ACC112 (cell line): ENCODE measurements at regions not wholly inside any gene's neighbourhood (a gene's known extent, or its start where the extent isn't known, plus 50 kb on each side); places are given as distances from the start of the nearest gene placed in this dataset.
"Not testable (repeated sequence)": the region's sequence is repeated elsewhere in the genome, so short reads cannot be mapped to it uniquely, and the experiment has no call there.

ENCODE experiments used
- H2AFZ ChIP-seq: fragments of 200-600 bp; sonication (generic); one replicate; pipeline ENCODE4 v1.6.0; 2017; ENCODE audit warnings: antibody characterized with exemption, low read length; ENCODE audit not compliant: unreplicated experiment
- H3K27ac ChIP-seq: fragments of 200-600 bp; sonication (generic); 2 replicates; pipeline ENCODE4 v1.5.1; 2014; ENCODE audit warnings: low read depth, mild to moderate bottlenecking, antibody characterized with exemption, low read length, moderate library complexity
- H3K27me3 ChIP-seq: fragments of 200-600 bp; sonication (generic); 2 replicates; pipeline ENCODE4 v1.6.1; 2014; ENCODE audit warnings: mild to moderate bottlenecking, antibody characterized with exemption, low read length, moderate library complexity, mixed read lengths; ENCODE audit not compliant: insufficient read depth
- H3K36me3 ChIP-seq: fragments of 200-600 bp; sonication (generic); 2 replicates; pipeline ENCODE4 v1.6.1; 2016; ENCODE audit warnings: mild to moderate bottlenecking, antibody characterized with exemption, low read length, moderate library complexity, mixed read lengths; ENCODE audit not compliant: insufficient read depth
- H3K4me1 ChIP-seq: fragments of 200-600 bp; sonication (generic); one replicate; pipeline ENCODE4 v1.6.1; 2016; ENCODE audit warnings: low read length, mixed read lengths; ENCODE audit not compliant: insufficient read depth, unreplicated experiment, control insufficient read depth
- H3K4me3 ChIP-seq: fragments of 200-600 bp; sonication (generic); 2 replicates; pipeline ENCODE4 v1.5.1; 2014; ENCODE audit warnings: mild to moderate bottlenecking, low read depth, low read length
- H3K79me2 ChIP-seq: fragments of 200-600 bp; sonication (generic); one replicate; pipeline ENCODE4 v1.6.0; 2016; ENCODE audit warnings: low read length; ENCODE audit not compliant: control insufficient read depth, unreplicated experiment, insufficient read depth

GRCh38 chr6:80952479-80952878 lies 800.0 kb downstream of the TENT5A start:
- H3K27me3 ChIP-seq, H3K4me3 ChIP-seq, H3K36me3 ChIP-seq, H3K27ac ChIP-seq, H3K4me1 ChIP-seq, H2AFZ ChIP-seq, H3K79me2 ChIP-seq: not testable (repeated sequence)

DNA sequence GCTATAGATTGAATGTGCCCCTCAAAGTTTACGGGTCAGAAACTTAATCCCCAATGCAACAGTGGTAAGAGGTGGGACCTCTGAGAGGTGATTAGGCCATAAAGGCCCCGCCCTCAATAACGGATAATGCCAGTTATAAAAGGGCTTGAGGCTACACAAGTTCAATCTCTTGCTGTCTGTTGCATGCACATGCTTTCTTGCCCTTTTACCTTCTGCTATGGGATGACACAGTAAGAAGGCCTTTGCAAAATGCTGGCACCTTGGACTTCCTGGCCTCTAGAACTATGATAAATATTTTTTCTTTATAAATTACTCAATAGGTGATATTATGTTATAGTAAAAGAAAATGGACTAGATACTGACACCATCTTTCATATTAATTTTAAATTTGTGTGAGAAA lies 806.1 kb downstream of the TENT5A start:
- Histone ChIP-seq H3K36me3 (no peaks in the 10 kb centered on the region), H2AFZ (no peak overlapping the region), H3K27me3 (no peaks in the 10 kb centered on the region), H3K4me1 (no peaks in the 10 kb centered on the region), H3K27ac (no peak overlapping the region), H3K79me2 (no peaks in the 10 kb centered on the region), H3K4me3 (no peak overlapping the region)

DNA sequence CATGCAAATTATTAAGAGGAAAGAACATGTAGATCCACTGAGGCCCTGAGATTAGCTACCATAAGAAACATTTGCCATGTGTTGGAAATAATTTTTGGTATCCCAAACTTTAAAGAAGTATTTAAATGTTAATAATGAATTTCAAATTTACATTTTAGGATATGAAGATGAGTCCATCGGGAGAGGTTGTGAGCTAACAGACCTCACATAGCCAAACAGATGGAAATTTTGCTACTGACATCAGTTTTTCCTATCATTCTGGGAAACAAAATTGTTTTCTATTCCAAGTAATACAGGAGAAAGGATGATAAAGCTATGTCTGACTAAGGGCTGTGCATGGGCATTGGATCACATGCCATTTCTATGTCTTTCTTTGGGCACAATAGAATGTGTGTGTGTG lies 809.6 kb downstream of the TENT5A start:
- H3K4me1 ChIP-seq: no peaks in the 10 kb centered on the region
- no peaks in the 10 kb centered on the region for H3K27me3 ChIP-seq
- H3K79me2 ChIP-seq: no peaks in the 10 kb centered on the region
- H3K36me3 ChIP-seq: no peaks in the 10 kb centered on the region
- H3K27ac ChIP-seq: no peak overlapping the region
- H2AFZ ChIP-seq: no peak overlapping the region
- H3K4me3 ChIP-seq: no peak overlapping the region

- no peaks in the 10 kb centered on the region for H3K36me3 ChIP-seq
- H3K4me3 ChIP-seq: no peak overlapping the region
- no peaks in the 10 kb centered on the region for H3K79me2 ChIP-seq
- H2AFZ ChIP-seq: no peak overlapping the region
- H3K27me3 ChIP-seq: no peaks in the 10 kb centered on the region
- no peaks in the 10 kb centered on the region for H3K4me1 ChIP-seq
- H3K27ac ChIP-seq: no peak overlapping the region
Measured at GRCh38 chr6:80940976-80941375, 811.5 kb downstream of the TENT5A start.

DNA sequence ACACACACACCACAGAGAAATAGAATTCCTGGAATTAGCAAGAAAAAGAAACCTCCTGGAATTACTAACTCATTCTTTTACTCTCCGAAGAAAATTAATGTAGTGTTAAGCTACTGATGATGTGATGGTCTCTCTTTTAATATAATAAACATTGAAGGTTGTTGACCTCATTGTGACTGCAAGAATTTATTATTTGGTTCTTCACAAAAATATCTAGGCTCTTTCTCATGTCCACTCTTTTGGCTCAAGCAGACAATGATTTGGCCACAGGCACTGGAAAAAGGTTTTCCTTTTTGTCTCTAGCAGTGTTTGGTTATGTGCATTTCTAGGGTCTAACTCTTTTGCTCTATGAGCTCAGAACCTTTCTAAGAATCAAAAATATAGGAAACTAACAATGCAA lies 811.9 kb downstream of the TENT5A start:
- H3K4me3 ChIP-seq: no peak overlapping the region
- no peaks in the 10 kb centered on the region for H3K4me1 ChIP-seq
- H3K79me2 ChIP-seq: no peaks in the 10 kb centered on the region
- no peaks in the 10 kb centered on the region for H3K27me3 ChIP-seq
- H3K36me3 ChIP-seq: no peaks in the 10 kb centered on the region
- H3K27ac ChIP-seq: no peak overlapping the region
- H2AFZ ChIP-seq: no peak overlapping the region

- Histone ChIP-seq H3K27me3 (no peaks in the 10 kb centered on the region), H3K27ac (no peak overlapping the region), H3K4me3 (no peak overlapping the region), H3K4me1 (no peaks in the 10 kb centered on the region), H3K36me3 (no peaks in the 10 kb centered on the region), H3K79me2 (no peaks in the 10 kb centered on the region), H2AFZ (no peak overlapping the region)
Measured at GRCh38 chr6:80939898-80940297, 812.6 kb downstream of the TENT5A start.

GRCh38 chr6:80939480-80939879 lies 813.0 kb downstream of the TENT5A start:
- Histone ChIP-seq H3K27me3 (no peaks in the 10 kb centered on the region), H3K36me3 (no peaks in the 10 kb centered on the region), H3K79me2 (no peaks in the 10 kb centered on the region), H2AFZ (no peak overlapping the region), H3K27ac (no peak overlapping the region), H3K4me1 (no peaks in the 10 kb centered on the region), H3K4me3 (no peak overlapping the region)

DNA sequence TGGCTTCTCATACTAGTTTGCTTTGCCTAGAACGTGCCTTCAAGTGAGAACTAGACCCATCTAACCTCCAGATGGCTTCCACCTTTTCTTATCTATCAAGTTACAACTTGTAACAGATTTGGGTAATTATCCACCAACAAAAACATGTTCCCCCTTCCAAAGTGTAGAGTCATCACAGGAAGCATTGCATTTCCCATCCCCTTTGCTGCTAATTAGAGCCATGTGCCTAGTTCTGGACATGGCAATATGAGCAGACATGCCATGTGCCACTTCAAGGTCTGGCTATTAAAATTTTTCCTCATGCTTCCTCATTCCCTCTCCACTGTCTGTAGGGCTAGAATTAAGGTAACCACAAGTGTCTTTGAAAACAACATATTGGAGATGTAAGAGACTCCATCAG lies 814.4 kb downstream of the TENT5A start:
- H3K27ac ChIP-seq: no peak overlapping the region

GRCh38 chr6:80932359-80932758 lies 820.1 kb downstream of the TENT5A start:
- H3K27me3 ChIP-seq: no peaks in the 10 kb centered on the region
- no peak overlapping the region for H3K27ac ChIP-seq
- H3K4me1 ChIP-seq: no peaks in the 10 kb centered on the region
- H3K79me2 ChIP-seq: no peaks in the 10 kb centered on the region
- H2AFZ ChIP-seq: no peak overlapping the region
- no peaks in the 10 kb centered on the region for H3K36me3 ChIP-seq
- no peak overlapping the region for H3K4me3 ChIP-seq

More for the DNA sequence above, 814.4 kb downstream of the TENT5A start:
- Histone ChIP-seq H3K27me3 (no peaks in the 10 kb centered on the region), H3K4me1 (no peaks in the 10 kb centered on the region), H3K4me3 (no peak overlapping the region), H2AFZ (no peak overlapping the region), H3K36me3 (no peaks in the 10 kb centered on the region), H3K79me2 (no peaks in the 10 kb centered on the region)

DNA sequence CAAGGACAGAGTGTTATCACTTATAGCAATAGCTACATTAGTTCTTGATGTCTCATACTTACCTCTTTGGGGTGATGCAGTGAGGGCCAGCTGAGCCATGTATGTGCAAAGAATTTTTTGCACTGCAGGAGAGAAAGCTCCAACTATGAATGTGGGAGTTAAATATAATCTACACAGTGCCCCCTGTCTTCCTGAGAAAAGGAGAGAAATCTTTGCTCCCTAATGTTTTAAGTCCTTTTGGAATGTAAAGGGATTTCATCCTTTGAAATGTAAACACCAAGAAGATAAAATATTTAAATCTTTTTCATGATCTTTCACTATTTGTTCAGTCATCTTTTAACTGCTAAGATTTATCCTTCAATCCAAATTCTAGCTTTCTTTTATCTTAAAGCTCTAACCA lies 822.1 kb downstream of the TENT5A start:
- Histone ChIP-seq H2AFZ (no peak overlapping the region), H3K4me1 (no peaks in the 10 kb centered on the region), H3K36me3 (no peaks in the 10 kb centered on the region), H3K4me3 (no peak overlapping the region), H3K79me2 (no peaks in the 10 kb centered on the region), H3K27ac (no peak overlapping the region), H3K27me3 (no peaks in the 10 kb centered on the region)

- no peaks in the 10 kb centered on the region for H3K79me2 ChIP-seq
- no peak overlapping the region for H3K4me3 ChIP-seq
- H3K36me3 ChIP-seq: no peaks in the 10 kb centered on the region
- no peak overlapping the region for H2AFZ ChIP-seq
- no peak overlapping the region for H3K27ac ChIP-seq
- no peaks in the 10 kb centered on the region for H3K27me3 ChIP-seq
- H3K4me1 ChIP-seq: no peaks in the 10 kb centered on the region
Measured at GRCh38 chr6:80923816-80924215, 817.3 kb downstream of the BCKDHB start.
